ENCODE measurements at regions not wholly inside any gene's neighbourhood (a gene's known extent, or its start where the extent isn't known, plus 50 kb on each side); places are given as distances from the start of the nearest gene placed in this dataset.

- no peaks in the 10 kb centered on the region for H3K27me3 ChIP-seq
- no peaks in the 10 kb centered on the region for H3K9me3 ChIP-seq
- H3K27ac ChIP-seq: no peak overlapping the region
- no peak overlapping the region for H3K4me3 ChIP-seq
- peaks cover 0 to 12% (median 0%) of the 10 kb centered on the region in 3 donors for H3K4me1 ChIP-seq
- 56 to 82% methylated on average over 3 to 6 of the region's 6 CpGs for WGBS, 2 donors (ENCODE audit: low coverage in 1 of 2)
- TF ChIP-seq CTCF (IDR thresholded peaks at IDR 0.05) (no peak), EP300 (IDR thresholded peaks at IDR 0.05) (no peak), POLR2A (IDR thresholded peaks at IDR 0.05) (no peak), POLR2AphosphoS5 (IDR thresholded peaks at IDR 0.05) (no peak)
- ATAC-seq: no peak
- H3K36me3 ChIP-seq: no peaks in the 10 kb centered on the region
Measured at GRCh38 chr12:29962276-29963035, 178.7 kb upstream of the TMTC1 start.

GRCh38 chr12:29961231-29961630 is 177.5 kb upstream of the TMTC1 start:
- ATAC-seq: no peak
- 67 to 94% methylated on average over 4 of the region's 4 CpGs for WGBS, 2 donors (ENCODE audit: low coverage in 1 of 2)

GRCh38 chr12:29960122-29960521 is 176.4 kb upstream of the TMTC1 start:
- TF ChIP-seq CTCF (IDR thresholded peaks at IDR 0.05) (no peak), POLR2A (IDR thresholded peaks at IDR 0.05) (no peak), EP300 (IDR thresholded peaks at IDR 0.05) (no peak), POLR2AphosphoS5 (IDR thresholded peaks at IDR 0.05) (no peak)
- H3K4me1 ChIP-seq: peaks cover 0 to 12% (median 0%) of the 10 kb centered on the region in 3 donors
- no peak overlapping the region for H3K4me3 ChIP-seq
- no peaks in the 10 kb centered on the region for H3K27me3 ChIP-seq
- no peaks in the 10 kb centered on the region for H3K36me3 ChIP-seq
- ATAC-seq: no peak
- no peaks in the 10 kb centered on the region for H3K9me3 ChIP-seq
- no peak overlapping the region for H3K27ac ChIP-seq
- WGBS, 2 donors (ENCODE audit: low coverage in 1 of 2): 36 to 43% methylated on average over 1 to 2 of the region's 2 CpGs

More at GRCh38 chr12:29961231-29961630, 177.5 kb upstream of the TMTC1 start:
- no peak for TF ChIP-seq POLR2A (IDR thresholded peaks at IDR 0.05)
- TF ChIP-seq EP300 (IDR thresholded peaks at IDR 0.05): no peak
- no peak for TF ChIP-seq CTCF (IDR thresholded peaks at IDR 0.05)
- TF ChIP-seq POLR2AphosphoS5 (IDR thresholded peaks at IDR 0.05): no peak
- no peak overlapping the region for H3K27ac ChIP-seq
- H3K4me3 ChIP-seq: no peak overlapping the region
- peaks cover 0 to 12% (median 0%) of the 10 kb centered on the region in 3 donors for H3K4me1 ChIP-seq
- H3K36me3 ChIP-seq: no peaks in the 10 kb centered on the region
- no peaks in the 10 kb centered on the region for H3K27me3 ChIP-seq
- H3K9me3 ChIP-seq: no peaks in the 10 kb centered on the region

- H3K9me3 ChIP-seq: no peaks in the 10 kb centered on the region
- WGBS, 2 donors (ENCODE audit: low coverage in 1 of 2): 61 to 82% methylated on average over 2 of the region's 2 CpGs
- TF ChIP-seq POLR2A (IDR thresholded peaks at IDR 0.05): no peak
- no peak for TF ChIP-seq POLR2AphosphoS5 (IDR thresholded peaks at IDR 0.05)
Measured at GRCh38 chr12:29957835-29958234, 174.1 kb upstream of the TMTC1 start.

GRCh38 chr12:29945904-29946303 is 162.2 kb upstream of the TMTC1 start:
- Histone ChIP-seq H3K27ac (no peak overlapping the region), H3K27me3 (no peaks in the 10 kb centered on the region), H3K9me3 (no peaks in the 10 kb centered on the region), H3K36me3 (no peaks in the 10 kb centered on the region), H3K4me3 (no peak overlapping the region), H3K4me1 (no peaks in the 10 kb centered on the region)
- 66 to 67% methylated on average over 5 of the region's 5 CpGs for WGBS, 2 donors (ENCODE audit: low coverage in 1 of 2)
- no peak for ATAC-seq
- TF ChIP-seq CTCF (IDR thresholded peaks at IDR 0.05) (no peak), EP300 (IDR thresholded peaks at IDR 0.05) (no peak), POLR2A (IDR thresholded peaks at IDR 0.05) (no peak), POLR2AphosphoS5 (IDR thresholded peaks at IDR 0.05) (no peak)

More at GRCh38 chr12:29957835-29958234, 174.1 kb upstream of the TMTC1 start:
- no peak overlapping the region for H3K27ac ChIP-seq
- H3K27me3 ChIP-seq: no peaks in the 10 kb centered on the region
- no peak overlapping the region for H3K4me3 ChIP-seq
- ATAC-seq: no peak
- H3K36me3 ChIP-seq: no peaks in the 10 kb centered on the region
- H3K4me1 ChIP-seq: peaks cover 0 to 12% (median 0%) of the 10 kb centered on the region in 3 donors

All from gastroesophageal sphincter (tissue), 4 donors.